ENCODE measurements at regions not wholly inside any gene's neighbourhood (a gene's known extent, or its start where the extent isn't known, plus 50 kb on each side); places are given as distances from the start of the nearest gene placed in this dataset.

- TF ChIP-seq POLR2A (IDR thresholded peaks at IDR 0.05; ENCODE audit: low read depth, low read length), result no peak
- TF ChIP-seq TAF1 (IDR thresholded peaks at IDR 0.05; ENCODE audit: low read depth, low read length), result no peak
- no peak for TF ChIP-seq POLR2AphosphoS5 (IDR thresholded peaks at IDR 0.05; ENCODE audit: low read depth, low read length)
- TF ChIP-seq POU2F2 (IDR thresholded peaks at IDR 0.05; ENCODE audit: low read depth, low read length), result no peak
- TF ChIP-seq PAX5 (IDR thresholded peaks at IDR 0.05; ENCODE audit: insufficient read depth, low read length, severe bottlenecking), result no peak
Measured at GRCh38 chrX:5474282-5474681, 754.4 kb downstream of the NLGN4X start.

Measured in GM12891 (cell line).